ENCODE measurements at regions not wholly inside any gene's neighbourhood (a gene's known extent, or its start where the extent isn't known, plus 50 kb on each side); places are given as distances from the start of the nearest gene placed in this dataset.

DNA sequence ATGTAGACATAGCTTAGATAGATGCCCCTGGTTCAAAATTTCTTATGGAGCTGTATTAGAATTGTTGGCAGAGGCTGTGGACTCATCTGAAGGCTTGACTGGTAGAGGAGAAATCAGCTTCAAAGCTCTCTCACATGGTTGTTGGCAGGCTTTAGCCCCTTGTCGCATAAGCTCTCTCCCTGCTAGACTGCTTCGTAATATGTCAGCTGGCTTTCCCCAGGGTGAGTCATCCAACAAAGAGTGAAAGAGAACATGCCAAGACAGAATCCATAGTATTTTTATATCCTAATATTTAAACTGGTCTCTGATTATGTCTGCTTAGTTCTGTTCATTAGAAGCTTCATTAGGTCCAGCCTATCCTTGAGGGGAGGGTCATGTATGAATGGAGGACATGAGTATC, 427.4 kb upstream of the NAALADL2 start:
- no peak for ATAC-seq
- Histone ChIP-seq H3K27ac (no peak overlapping the region), H3K9me3 (peaks cover 0 to 5% (median 0%) of the 10 kb centered on the region in 11 donors), H3K36me3 (no peaks in the 10 kb centered on the region), H3K4me1 (peaks cover 0 to 17% (median 0%) of the 10 kb centered on the region in 9 donors), H3K4me3 (no peak overlapping the region), H3K27me3 (no peaks in the 10 kb centered on the region)
- DNase-seq: no peak
- 82 to 84% methylated on average over 2 of the region's 2 CpGs for WGBS, 2 donors
- intact Hi-C loops (cut with DNase I): no loop called here
- TF ChIP-seq, protein P1, sequence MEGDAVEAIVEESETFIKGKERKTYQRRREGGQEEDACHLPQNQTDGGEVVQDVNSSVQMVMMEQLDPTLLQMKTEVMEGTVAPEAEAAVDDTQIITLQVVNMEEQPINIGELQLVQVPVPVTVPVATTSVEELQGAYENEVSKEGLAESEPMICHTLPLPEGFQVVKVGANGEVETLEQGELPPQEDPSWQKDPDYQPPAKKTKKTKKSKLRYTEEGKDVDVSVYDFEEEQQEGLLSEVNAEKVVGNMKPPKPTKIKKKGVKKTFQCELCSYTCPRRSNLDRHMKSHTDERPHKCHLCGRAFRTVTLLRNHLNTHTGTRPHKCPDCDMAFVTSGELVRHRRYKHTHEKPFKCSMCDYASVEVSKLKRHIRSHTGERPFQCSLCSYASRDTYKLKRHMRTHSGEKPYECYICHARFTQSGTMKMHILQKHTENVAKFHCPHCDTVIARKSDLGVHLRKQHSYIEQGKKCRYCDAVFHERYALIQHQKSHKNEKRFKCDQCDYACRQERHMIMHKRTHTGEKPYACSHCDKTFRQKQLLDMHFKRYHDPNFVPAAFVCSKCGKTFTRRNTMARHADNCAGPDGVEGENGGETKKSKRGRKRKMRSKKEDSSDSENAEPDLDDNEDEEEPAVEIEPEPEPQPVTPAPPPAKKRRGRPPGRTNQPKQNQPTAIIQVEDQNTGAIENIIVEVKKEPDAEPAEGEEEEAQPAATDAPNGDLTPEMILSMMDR (IDR thresholded peaks at IDR 0.05): no peak

DNA sequence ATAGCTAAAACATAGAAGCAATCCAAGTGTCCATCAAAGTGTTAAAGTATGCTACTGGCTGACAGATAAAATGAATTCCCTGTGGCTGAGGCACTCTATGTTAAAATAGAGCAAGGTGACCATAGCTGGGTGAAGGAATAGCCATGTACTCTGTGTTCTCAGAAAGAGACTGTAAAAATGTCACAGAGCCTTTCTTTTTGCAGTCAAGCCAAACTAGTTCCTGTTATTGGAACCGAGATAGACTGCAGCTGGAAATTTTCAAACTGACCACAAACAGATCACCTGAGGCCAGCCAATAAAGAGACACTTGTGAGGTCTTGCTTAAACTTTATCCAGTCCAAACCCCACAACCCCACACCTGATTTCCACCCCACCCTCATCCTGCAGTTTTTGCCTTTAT, 422.8 kb upstream of the NAALADL2 start:
- Histone ChIP-seq H3K36me3 (no peaks in the 10 kb centered on the region), H3K9me3 (peaks cover 0 to 5% (median 0%) of the 10 kb centered on the region in 11 donors), H3K27ac (peak overlapping the region in 8 of 10 donors; percentile 17 to 79 (median 56)), H3K27me3 (no peaks in the 10 kb centered on the region), H3K4me1 (peaks cover 0 to 29% (median 8%) of the 10 kb centered on the region in 9 donors), H3K4me3 (no peak overlapping the region)
- whole genome bisulfite sequencing, 2 donors: 0 to 8% methylated on average over 1 of the region's 1 CpG
- TF ChIP-seq, protein P1 (IDR thresholded peaks at IDR 0.05): no peak
- DNase-seq (no peak), ATAC-seq (peak in 6 of 8 donors; percentile 21 to 74 (median 44))
- intact Hi-C loops (cut with DNase I): no loop called here

GRCh38 chr3:174438501-174439145, 420.5 kb upstream of the NAALADL2 start:
- no peaks in the 10 kb centered on the region for H3K36me3 ChIP-seq
- peaks cover 0 to 10% (median 0%) of the 10 kb centered on the region in 7 donors for H3K27me3 ChIP-seq
- H3K27ac ChIP-seq: peak overlapping the region in 7 of 10 donors; percentile 95 to 98 (median 98)
- WGBS, 2 donors: 69 to 76% methylated on average over 5 of the region's 5 CpGs
- no peaks in the 10 kb centered on the region for H3K9me3 ChIP-seq
- peaks cover 0 to 39% (median 17%) of the 10 kb centered on the region in 9 donors for H3K4me1 ChIP-seq
- intact Hi-C loops (cut with DNase I): no loop called here
- TF ChIP-seq, protein P1 (IDR thresholded peaks at IDR 0.05): no peak
- ATAC-seq: no peak
- peak overlapping the region in 5 of 10 donors; percentile 64 to 86 (median 73) for H3K4me3 ChIP-seq
- DNase-seq: no peak

DNA sequence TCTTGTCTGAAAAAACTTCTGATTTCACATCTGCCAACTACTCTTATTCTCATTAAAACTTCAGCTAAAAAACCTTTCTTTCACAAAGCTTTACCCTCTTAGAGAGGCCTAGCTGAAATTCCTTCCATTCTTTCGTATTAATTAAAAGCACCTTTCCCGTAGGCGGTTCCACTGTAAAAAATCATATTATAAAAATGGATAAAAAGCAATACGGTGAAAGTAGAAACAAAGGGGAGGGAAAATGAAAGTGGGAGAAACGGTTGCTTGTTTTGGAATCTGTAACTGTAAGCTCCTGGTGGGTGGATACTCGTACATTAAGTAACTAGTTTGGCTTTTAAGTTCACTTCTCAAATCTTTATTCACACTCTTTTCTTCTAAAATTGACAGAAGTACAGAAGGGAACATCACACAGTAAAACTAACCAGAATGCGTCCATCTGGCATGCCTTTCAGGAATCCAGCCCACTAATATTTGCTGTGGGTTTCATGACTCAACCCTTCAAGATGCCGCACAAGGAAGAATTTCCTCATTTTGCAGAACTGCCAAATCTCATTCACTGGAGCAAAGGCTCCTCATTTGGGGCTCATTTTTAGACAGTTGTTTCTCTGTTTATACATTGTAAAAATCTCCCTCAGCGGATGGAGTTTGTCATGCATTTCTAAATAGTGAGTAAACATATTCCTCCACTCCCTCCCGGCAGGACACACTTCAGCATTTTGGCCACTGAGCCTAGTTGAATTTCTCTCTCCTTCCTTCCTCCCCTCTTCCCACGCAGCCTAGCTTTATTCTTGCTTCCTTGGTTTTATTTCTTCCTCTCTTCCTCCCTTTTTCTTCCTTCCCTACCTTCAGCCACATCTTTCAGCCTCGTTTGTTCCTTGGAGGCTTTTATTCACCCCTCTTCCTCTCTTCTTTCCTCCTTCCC, 419.5 kb upstream of the NAALADL2 start:
- ATAC-seq: peak in 6 of 8 donors; percentile 3 to 35 (median 23)
- intact Hi-C loops (cut with DNase I): no loop called here
- 45 to 54% methylated on average over 12 of the region's 12 CpGs for WGBS, 2 donors

More for the DNA sequence above, 419.5 kb upstream of the NAALADL2 start:
- H3K4me1 ChIP-seq: peaks cover 0 to 39% (median 17%) of the 10 kb centered on the region in 9 donors
- no peaks in the 10 kb centered on the region for H3K9me3 ChIP-seq
- peak in 1 of 2 donors; percentile 22 for DNase-seq
- H3K27me3 ChIP-seq: peaks cover 0 to 10% (median 0%) of the 10 kb centered on the region in 7 donors
- H3K27ac ChIP-seq: peak overlapping the region; percentile 94 to 98 (median 98)
- peak overlapping the region; percentile 57 to 87 (median 73) for H3K4me3 ChIP-seq
- TF ChIP-seq, protein P1 (IDR thresholded peaks at IDR 0.05): no peak
- no peaks in the 10 kb centered on the region for H3K36me3 ChIP-seq

All from heart right ventricle (tissue), 16 donors.